Erythroblast (primary cell): ENCODE measurements at regions not wholly inside any gene's neighbourhood (a gene's known extent, or its start where the extent isn't known, plus 50 kb on each side); places are given as distances from the start of the nearest gene placed in this dataset.

Source experiments
- GATA1 ChIP-seq: IDR thresholded peaks from 2 replicates; pipeline ENCODE4 v1.6.1; 2011; ENCODE audit warnings: low read depth, mild to moderate bottlenecking, control low read depth, low read length, moderate library complexity
- POLR2A ChIP-seq: IDR thresholded peaks from 2 replicates; pipeline ENCODE4 v1.6.1; 2011; ENCODE audit warnings: mild to moderate bottlenecking, low read length

DNA sequence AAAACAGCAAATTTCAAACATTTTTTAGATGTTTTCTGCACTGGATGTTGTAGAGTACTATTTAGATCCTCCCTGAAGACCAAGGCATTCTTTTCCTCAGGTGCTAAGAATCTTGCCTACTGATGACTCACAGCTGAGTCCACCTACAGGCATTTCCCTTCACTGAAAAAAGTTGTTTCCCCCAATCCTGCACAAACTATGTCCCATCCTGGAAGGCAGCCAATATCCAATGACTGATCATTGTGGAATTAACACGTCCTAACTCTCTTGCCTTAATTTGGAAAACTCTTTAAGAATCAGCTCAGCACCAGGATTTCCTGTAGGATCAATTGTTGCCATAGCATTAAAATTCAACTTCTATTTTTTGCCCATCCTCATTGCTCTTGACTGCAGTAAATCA lies 268.4 kb upstream of the IRAK1BP1 start:
- TF ChIP-seq POLR2A: no peak
- no peak for TF ChIP-seq GATA1
